ENCODE measurements at regions not wholly inside any gene's neighbourhood (a gene's known extent, or its start where the extent isn't known, plus 50 kb on each side); places are given as distances from the start of the nearest gene placed in this dataset.
"Not testable (repeated sequence)": the region's sequence is repeated elsewhere in the genome, so short reads cannot be mapped to it uniquely, and the experiment has no call there.

- DNase-seq (ENCODE audit: low read depth, low spot score): no peak
These were observed 276.1 kb upstream of the SPAG17 start for GRCh38 chr1:118461154-118461553.

- DNase-seq (ENCODE audit: low read depth, low spot score): no peak
These were observed 274.8 kb upstream of the SPAG17 start for GRCh38 chr1:118459871-118460270.

GRCh38 chr1:118453856-118454255, 268.8 kb upstream of the SPAG17 start:
- not testable (repeated sequence) for DNase-seq (ENCODE audit: low read depth, low spot score)

GRCh38 chr1:118445156-118445555, 260.1 kb upstream of the SPAG17 start:
- DNase-seq (ENCODE audit: low read depth, low spot score): no peak

GRCh38 chr1:118442214-118442613, 257.2 kb upstream of the SPAG17 start:
- no peak for DNase-seq (ENCODE audit: low read depth, low spot score)

- no peak for DNase-seq (ENCODE audit: low read depth, low spot score)
These were observed 252.6 kb upstream of the SPAG17 start for GRCh38 chr1:118437664-118438063.

GRCh38 chr1:118429856-118430255, 244.8 kb upstream of the SPAG17 start:
- no peak for DNase-seq (ENCODE audit: low read depth, low spot score)

GRCh38 chr1:118421868-118422350, 236.9 kb upstream of the SPAG17 start:
- no peak for DNase-seq (ENCODE audit: low read depth, low spot score)

GRCh38 chr1:118404024-118404423, 219.0 kb upstream of the SPAG17 start:
- DNase-seq (ENCODE audit: low read depth, low spot score): no peak

- DNase-seq (ENCODE audit: low read depth, low spot score): no peak
These were observed 212.4 kb upstream of the SPAG17 start for GRCh38 chr1:118397496-118397859.

GRCh38 chr1:118396829-118397495, 211.9 kb upstream of the SPAG17 start:
- no peak for DNase-seq (ENCODE audit: low read depth, low spot score)

- DNase-seq (ENCODE audit: low read depth, low spot score): no peak
These were observed 211.3 kb upstream of the SPAG17 start for GRCh38 chr1:118396279-118396678.

- no peak for DNase-seq (ENCODE audit: low read depth, low spot score)
These were observed 210.5 kb upstream of the SPAG17 start for GRCh38 chr1:118395430-118395991.

- no peak for DNase-seq (ENCODE audit: low read depth, low spot score)
These were observed 205.9 kb upstream of the SPAG17 start for GRCh38 chr1:118390955-118391354.

GRCh38 chr1:118388301-118388959, 203.4 kb upstream of the SPAG17 start:
- DNase-seq (ENCODE audit: low read depth, low spot score): no peak

GRCh38 chr1:118381197-118381869, 196.3 kb upstream of the SPAG17 start:
- no peak for DNase-seq (ENCODE audit: low read depth, low spot score)

GRCh38 chr1:118377183-118377582, 192.2 kb upstream of the SPAG17 start:
- DNase-seq (ENCODE audit: low read depth, low spot score): not testable (repeated sequence)

- DNase-seq (ENCODE audit: low read depth, low spot score): no peak
These were observed 186.6 kb upstream of the SPAG17 start for GRCh38 chr1:118371612-118372011.

- no peak for DNase-seq (ENCODE audit: low read depth, low spot score)
These were observed 185.8 kb upstream of the SPAG17 start for GRCh38 chr1:118370861-118371260.

- no peak for DNase-seq (ENCODE audit: low read depth, low spot score)
These were observed 181.3 kb upstream of the SPAG17 start for GRCh38 chr1:118366286-118366685.

GRCh38 chr1:118364882-118365281, 179.9 kb upstream of the SPAG17 start:
- no peak for DNase-seq (ENCODE audit: low read depth, low spot score)

- DNase-seq (ENCODE audit: low read depth, low spot score): no peak
These were observed 178.4 kb upstream of the SPAG17 start for GRCh38 chr1:118363396-118363795.

All from astrocyte of the hippocampus (primary cell).